ENCODE measurements at regions not wholly inside any gene's neighbourhood (a gene's known extent, or its start where the extent isn't known, plus 50 kb on each side); places are given as distances from the start of the nearest gene placed in this dataset.
"Not testable (repeated sequence)": the region's sequence is repeated elsewhere in the genome, so short reads cannot be mapped to it uniquely, and the experiment has no call there.

DNA sequence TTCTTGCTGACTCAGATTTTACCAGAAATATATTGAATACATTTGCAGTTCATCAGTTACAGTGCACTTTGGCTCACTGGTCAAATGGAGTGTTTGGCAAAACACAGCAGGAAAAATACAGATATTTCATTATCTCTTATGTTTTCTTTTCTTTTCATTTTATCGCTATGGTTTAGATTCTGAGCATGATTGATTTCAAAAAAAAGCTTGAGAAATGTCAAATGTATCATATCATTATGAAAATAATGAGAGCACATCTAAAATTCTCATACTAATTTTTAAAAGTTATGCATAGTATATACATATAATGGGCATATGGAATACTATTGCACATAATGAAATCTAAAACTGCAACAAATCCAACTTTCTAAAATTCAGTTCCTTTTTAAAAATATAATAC lies 593.8 kb upstream of the PCDH7 start:
- DNase-seq (ENCODE audit: low read depth in 1 of 2, low spot score in 1 of 2), result no peak
- in situ Hi-C loops (cut with HindIII; ENCODE audit: low pct_unique_long_range_greater_than_20kb, low sequenced_read_pairs), result no loop called here
- TF ChIP-seq JUND (IDR thresholded peaks at IDR 0.05; ENCODE audit: low read depth), result no peak

DNA sequence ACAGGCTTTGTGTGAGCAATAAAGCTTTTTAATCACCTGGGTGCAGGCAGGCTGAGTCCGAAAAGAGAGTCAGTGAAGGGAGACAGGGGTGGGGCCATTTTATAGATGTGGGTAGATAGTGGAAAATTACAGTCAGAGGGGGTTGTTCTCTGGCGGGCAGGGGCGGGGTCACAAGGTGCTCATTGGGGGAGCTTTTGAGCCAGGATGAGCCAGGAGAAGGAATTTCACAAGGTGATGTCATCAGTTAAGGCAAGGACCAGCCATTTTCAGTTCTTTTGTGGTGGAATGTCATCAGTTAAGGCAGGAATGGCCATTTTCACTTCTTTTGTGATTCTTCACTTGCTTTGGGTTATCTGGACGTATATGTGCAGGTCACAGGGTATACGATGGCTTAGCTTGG lies 571.3 kb upstream of the PCDH7 start:
- DNase-seq (ENCODE audit: low read depth in 1 of 2, low spot score in 1 of 2); in situ Hi-C loops (cut with HindIII; ENCODE audit: low pct_unique_long_range_greater_than_20kb, low sequenced_read_pairs): not testable (repeated sequence)

DNA sequence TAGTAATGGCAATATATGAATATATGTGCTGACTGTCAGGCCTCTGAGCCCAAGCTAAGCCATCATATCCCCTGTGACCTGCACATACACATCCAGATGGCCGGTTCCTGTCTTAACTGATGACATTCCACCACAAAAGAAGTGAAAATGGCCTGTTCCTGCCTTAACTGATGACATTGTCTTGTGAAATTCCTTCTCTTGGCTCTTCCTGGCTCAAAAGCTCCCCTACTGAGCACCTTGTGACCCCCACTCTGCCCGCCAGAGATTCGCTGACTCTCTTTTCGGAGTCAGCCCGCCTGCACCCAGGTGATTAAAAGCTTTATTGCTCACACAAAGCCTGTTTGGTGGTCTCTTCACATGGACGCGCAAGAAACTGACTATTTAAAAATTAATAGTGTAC lies 570.6 kb upstream of the PCDH7 start:
- in situ Hi-C loops (cut with HindIII; ENCODE audit: low pct_unique_long_range_greater_than_20kb, low sequenced_read_pairs); DNase-seq (ENCODE audit: low read depth in 1 of 2, low spot score in 1 of 2): not testable (repeated sequence)

- in situ Hi-C loops (cut with HindIII; ENCODE audit: low pct_unique_long_range_greater_than_20kb, low sequenced_read_pairs), result no loop called here
- no peak for DNase-seq (ENCODE audit: low read depth in 1 of 2, low spot score in 1 of 2)
- TF ChIP-seq JUND (IDR thresholded peaks at IDR 0.05; ENCODE audit: low read depth), result no peak
These were observed 566.7 kb upstream of the PCDH7 start for GRCh38 chr4:30153427-30153826.

- no peak for DNase-seq (ENCODE audit: low read depth in 1 of 2, low spot score in 1 of 2)
These were observed 560.0 kb upstream of the PCDH7 start for GRCh38 chr4:30160140-30160539.

GRCh38 chr4:30172416-30172815 lies 547.8 kb upstream of the PCDH7 start:
- TF ChIP-seq JUND (IDR thresholded peaks at IDR 0.05; ENCODE audit: low read depth), result no peak
- DNase-seq (ENCODE audit: low read depth in 1 of 2, low spot score in 1 of 2), result no peak
- in situ Hi-C loops (cut with HindIII; ENCODE audit: low pct_unique_long_range_greater_than_20kb, low sequenced_read_pairs), result no loop called here

More at GRCh38 chr4:30160140-30160539, 560.0 kb upstream of the PCDH7 start:
- in situ Hi-C loops (cut with HindIII; ENCODE audit: low pct_unique_long_range_greater_than_20kb, low sequenced_read_pairs), result no loop called here
- no peak for TF ChIP-seq JUND (IDR thresholded peaks at IDR 0.05; ENCODE audit: low read depth)

GRCh38 chr4:30181512-30181911 lies 538.7 kb upstream of the PCDH7 start:
- no peak for DNase-seq (ENCODE audit: low read depth in 1 of 2, low spot score in 1 of 2)
- TF ChIP-seq JUND (IDR thresholded peaks at IDR 0.05; ENCODE audit: low read depth), result no peak
- in situ Hi-C loops (cut with HindIII; ENCODE audit: low pct_unique_long_range_greater_than_20kb, low sequenced_read_pairs), result no loop called here

DNA sequence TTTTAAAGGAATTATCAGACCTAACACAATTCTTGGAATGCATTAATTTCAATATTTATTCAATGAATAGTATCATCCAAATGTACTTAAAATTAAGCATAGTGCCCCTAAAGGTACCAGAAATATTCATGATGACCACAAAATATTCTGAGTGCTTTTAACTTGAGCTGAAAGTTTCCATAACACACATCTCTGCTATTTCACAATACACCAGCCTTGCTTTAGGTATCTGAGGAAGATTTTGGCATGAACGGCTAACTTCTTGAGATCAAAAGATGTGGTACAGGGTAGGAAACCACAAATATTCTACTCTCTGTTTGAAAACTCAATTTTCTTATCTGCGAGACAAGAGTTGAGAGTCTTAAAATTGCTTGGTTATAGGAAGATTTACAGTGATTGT lies 538.3 kb upstream of the PCDH7 start:
- in situ Hi-C loops (cut with HindIII; ENCODE audit: low pct_unique_long_range_greater_than_20kb, low sequenced_read_pairs), result no loop called here
- DNase-seq (ENCODE audit: low read depth in 1 of 2, low spot score in 1 of 2), result no peak
- no peak for TF ChIP-seq JUND (IDR thresholded peaks at IDR 0.05; ENCODE audit: low read depth)

- no peak for TF ChIP-seq JUND (IDR thresholded peaks at IDR 0.05; ENCODE audit: low read depth)
- in situ Hi-C loops (cut with HindIII; ENCODE audit: low pct_unique_long_range_greater_than_20kb, low sequenced_read_pairs), result no loop called here
- DNase-seq (ENCODE audit: low read depth in 1 of 2, low spot score in 1 of 2), result no peak
These were observed 537.4 kb upstream of the PCDH7 start for GRCh38 chr4:30182786-30183185.

GRCh38 chr4:30191902-30192301 lies 528.3 kb upstream of the PCDH7 start:
- peak in 1 of 2 experiments; percentile 43 for DNase-seq (ENCODE audit: low read depth in 1 of 2, low spot score in 1 of 2)
- in situ Hi-C loops (cut with HindIII; ENCODE audit: low pct_unique_long_range_greater_than_20kb, low sequenced_read_pairs), result no loop called here
- no peak; the same call in 1 of the 2 replicates for TF ChIP-seq JUND (IDR thresholded peaks at IDR 0.05; ENCODE audit: low read depth)

DNA sequence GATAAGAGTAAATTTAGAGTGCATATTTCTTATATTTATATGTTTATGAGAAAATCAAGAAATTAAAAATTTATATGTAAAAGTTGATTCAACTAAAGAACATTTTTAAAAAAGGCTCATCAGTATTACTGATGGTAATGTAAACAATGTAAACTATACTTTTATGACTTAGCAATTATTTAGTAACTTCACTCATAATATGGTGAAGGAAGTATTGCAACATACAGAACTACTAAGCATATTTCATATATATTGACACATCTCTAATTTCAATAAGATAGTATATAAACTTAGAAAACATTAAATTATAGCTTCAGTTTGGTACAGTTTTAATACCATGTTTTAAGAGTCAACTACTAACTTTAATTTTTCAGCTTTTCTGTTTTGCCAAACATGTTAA lies 512.8 kb upstream of the PCDH7 start:
- DNase-seq (ENCODE audit: low read depth in 1 of 2, low spot score in 1 of 2), result no peak
- in situ Hi-C loops (cut with HindIII; ENCODE audit: low pct_unique_long_range_greater_than_20kb, low sequenced_read_pairs), result no loop called here
- no peak for TF ChIP-seq JUND (IDR thresholded peaks at IDR 0.05; ENCODE audit: low read depth)

GRCh38 chr4:30208731-30209435 lies 511.3 kb upstream of the PCDH7 start:
- in situ Hi-C loops (cut with HindIII; ENCODE audit: low pct_unique_long_range_greater_than_20kb, low sequenced_read_pairs), result no loop called here
- no peak for TF ChIP-seq JUND (IDR thresholded peaks at IDR 0.05; ENCODE audit: low read depth)
- DNase-seq (ENCODE audit: low read depth in 1 of 2, low spot score in 1 of 2), result peak in 1 of 2 experiments; percentile 4

- DNase-seq (ENCODE audit: low read depth in 1 of 2, low spot score in 1 of 2); in situ Hi-C loops (cut with HindIII; ENCODE audit: low pct_unique_long_range_greater_than_20kb, low sequenced_read_pairs): not testable (repeated sequence)
These were observed 504.2 kb upstream of the PCDH7 start for GRCh38 chr4:30215973-30216372.

- TF ChIP-seq JUND (IDR thresholded peaks at IDR 0.05; ENCODE audit: low read depth), result no peak
- in situ Hi-C loops (cut with HindIII; ENCODE audit: low pct_unique_long_range_greater_than_20kb, low sequenced_read_pairs), result no loop called here
These were observed 475.0 kb upstream of the PCDH7 start for GRCh38 chr4:30245140-30245539.

More at GRCh38 chr4:30245140-30245539, 475.0 kb upstream of the PCDH7 start:
- no peak for DNase-seq (ENCODE audit: low read depth in 1 of 2, low spot score in 1 of 2)

Measured in T47D (cell line).